Endothelial cell of umbilical vein (primary cell): ENCODE measurements at regions not wholly inside any gene's neighbourhood (a gene's known extent, or its start where the extent isn't known, plus 50 kb on each side); places are given as distances from the start of the nearest gene placed in this dataset.

Experiments used
- EZH2 ChIP-seq: IDR thresholded peaks from 2 replicates; pipeline ENCODE4 v1.6.1; 2012; ENCODE audit warnings: borderline replicate concordance, low read depth, mild to moderate bottlenecking, moderate library complexity, low read length, inconsistent platforms; ENCODE audit not compliant: severe bottlenecking
- POLR2AphosphoS5 ChIP-seq: IDR thresholded peaks from 2 replicates; pipeline ENCODE4 v1.6.1; 2012; ENCODE audit warnings: low read depth, mild to moderate bottlenecking, control low read depth, low read length, moderate library complexity; ENCODE audit not compliant: insufficient read depth
- TF ChIP-seq, protein P1 (sequence below), 2 donors: IDR thresholded peaks; 1 replicate in 1 of 2; 2 replicates in 1 of 2; pipeline ENCODE4 v1.5.1; 2011; ENCODE audit warnings: low read length in 2 of 2, mild to moderate bottlenecking in 2 of 2, moderate library complexity in 2 of 2, control low read depth in 1 of 2, inconsistent platforms in 1 of 2, low read depth in 1 of 2; ENCODE audit not compliant: insufficient read depth in 1 of 2; ENCODE audit errors: extremely low read depth in 1 of 2

DNA sequence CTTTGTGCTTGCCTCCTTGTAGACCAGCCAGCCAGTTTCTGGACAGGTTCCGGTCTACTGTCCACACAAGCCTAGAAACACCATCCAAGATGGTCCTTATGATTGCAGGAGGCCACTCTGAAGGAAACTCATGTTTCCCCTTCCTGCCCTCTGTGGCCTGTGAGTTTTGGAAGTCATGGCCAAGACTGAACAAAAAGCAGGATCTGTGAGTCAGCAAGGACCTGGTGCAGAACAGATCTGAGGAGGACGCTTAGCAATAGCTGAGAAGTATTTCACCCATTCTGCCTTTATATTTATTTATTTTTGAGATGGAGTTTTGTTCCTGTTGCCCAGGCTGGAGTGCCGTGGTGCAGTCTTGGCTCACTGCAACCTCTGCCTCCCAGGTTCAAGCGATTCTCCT lies 134.6 kb upstream of the EEF1E1 start:
- TF ChIP-seq, protein P1, sequence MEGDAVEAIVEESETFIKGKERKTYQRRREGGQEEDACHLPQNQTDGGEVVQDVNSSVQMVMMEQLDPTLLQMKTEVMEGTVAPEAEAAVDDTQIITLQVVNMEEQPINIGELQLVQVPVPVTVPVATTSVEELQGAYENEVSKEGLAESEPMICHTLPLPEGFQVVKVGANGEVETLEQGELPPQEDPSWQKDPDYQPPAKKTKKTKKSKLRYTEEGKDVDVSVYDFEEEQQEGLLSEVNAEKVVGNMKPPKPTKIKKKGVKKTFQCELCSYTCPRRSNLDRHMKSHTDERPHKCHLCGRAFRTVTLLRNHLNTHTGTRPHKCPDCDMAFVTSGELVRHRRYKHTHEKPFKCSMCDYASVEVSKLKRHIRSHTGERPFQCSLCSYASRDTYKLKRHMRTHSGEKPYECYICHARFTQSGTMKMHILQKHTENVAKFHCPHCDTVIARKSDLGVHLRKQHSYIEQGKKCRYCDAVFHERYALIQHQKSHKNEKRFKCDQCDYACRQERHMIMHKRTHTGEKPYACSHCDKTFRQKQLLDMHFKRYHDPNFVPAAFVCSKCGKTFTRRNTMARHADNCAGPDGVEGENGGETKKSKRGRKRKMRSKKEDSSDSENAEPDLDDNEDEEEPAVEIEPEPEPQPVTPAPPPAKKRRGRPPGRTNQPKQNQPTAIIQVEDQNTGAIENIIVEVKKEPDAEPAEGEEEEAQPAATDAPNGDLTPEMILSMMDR (IDR thresholded peaks at IDR 0.05; ENCODE audit: extremely low read depth in 1 of 2, insufficient read depth in 1 of 2, low read depth in 1 of 2, low read length in 2 of 2): no peak
- TF ChIP-seq EZH2 (no peak), POLR2AphosphoS5 (no peak)
